ENCODE measurements at regions not wholly inside any gene's neighbourhood (a gene's known extent, or its start where the extent isn't known, plus 50 kb on each side); places are given as distances from the start of the nearest gene placed in this dataset.

DNA sequence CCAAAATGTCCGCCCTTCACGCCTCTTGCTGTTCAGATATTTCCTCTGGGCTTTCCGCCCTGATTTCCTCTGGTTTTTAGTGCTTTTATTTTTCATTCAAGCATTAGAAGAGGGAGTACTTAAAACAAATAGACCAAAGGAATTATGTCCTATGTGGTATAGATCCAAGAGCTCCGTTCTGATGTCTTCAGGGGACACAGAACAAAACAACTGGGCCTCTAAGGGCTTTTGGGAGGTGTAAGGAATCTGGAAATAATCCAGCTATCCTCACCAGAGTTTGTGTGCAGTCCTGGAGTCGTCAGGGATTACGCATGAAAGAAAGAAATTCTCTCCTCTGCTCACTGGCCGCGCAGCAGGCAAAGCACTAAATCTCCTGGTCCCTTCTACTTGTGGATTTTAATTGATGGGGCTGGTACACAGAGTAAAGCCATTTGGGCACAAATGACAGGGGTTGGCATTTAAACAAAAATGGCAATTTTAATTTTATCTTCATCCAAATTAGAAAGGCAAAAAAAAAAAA lies 999.2 kb downstream of the ADGRL3 start:
- no peak for DNase-seq

DNA sequence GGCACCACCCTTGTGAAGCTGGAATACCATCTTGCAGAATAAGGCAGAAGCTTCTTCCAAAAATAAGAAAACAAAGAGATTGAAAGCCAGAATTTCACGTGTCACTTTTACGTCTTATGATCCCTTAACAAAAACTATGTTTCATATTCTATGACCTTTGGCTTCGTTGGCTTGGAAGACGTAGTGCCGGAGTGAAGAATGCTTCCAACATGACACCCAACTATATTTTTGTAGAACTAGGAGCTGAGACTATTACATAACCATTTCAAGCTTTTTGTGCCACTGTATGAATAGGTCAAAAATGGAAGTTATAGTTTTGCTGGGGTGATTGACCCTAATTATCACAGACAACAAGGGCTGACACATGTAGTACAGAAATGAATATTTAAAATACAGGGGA lies 996.2 kb downstream of the ADGRL3 start:
- DNase-seq: no peak

DNA sequence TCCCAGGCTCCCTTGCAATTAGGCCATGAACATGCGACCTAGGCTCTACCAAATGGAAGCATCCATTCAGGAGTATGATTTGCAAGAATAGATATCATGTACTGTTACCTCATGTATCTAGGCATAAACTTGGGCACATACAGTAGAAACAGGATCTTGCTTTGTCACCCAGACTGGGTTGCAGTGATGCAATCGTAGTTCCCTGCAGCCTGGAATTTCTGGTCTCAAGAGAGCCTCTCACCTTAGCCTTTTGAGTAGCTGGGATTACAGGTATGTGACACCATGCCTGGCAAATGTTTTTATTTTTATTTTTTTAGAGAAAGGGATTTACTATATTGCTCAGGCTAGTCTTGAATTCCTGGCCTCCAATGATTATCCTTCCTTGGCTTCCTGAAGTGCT lies 994.2 kb downstream of the ADGRL3 start:
- DNase-seq: no peak

DNA sequence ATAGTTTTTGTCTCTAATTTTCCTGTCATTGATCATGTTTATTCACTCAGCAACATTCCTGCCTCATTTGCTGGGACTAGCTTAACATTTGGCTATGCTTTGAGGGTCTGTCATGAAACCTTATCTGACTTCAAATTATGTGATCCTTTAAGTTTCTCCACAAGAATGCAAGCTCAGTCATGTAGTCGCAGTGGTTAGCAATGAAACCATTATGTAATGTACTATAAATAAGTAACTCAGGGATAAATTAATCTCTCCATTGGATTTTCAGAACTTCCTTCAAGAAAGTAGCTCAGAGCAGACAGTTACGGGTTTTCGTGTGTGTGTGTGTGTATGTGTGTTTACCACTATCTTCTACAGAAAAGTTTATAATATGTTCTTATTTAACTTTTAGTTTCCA lies 993.6 kb downstream of the ADGRL3 start:
- no peak for DNase-seq

DNA sequence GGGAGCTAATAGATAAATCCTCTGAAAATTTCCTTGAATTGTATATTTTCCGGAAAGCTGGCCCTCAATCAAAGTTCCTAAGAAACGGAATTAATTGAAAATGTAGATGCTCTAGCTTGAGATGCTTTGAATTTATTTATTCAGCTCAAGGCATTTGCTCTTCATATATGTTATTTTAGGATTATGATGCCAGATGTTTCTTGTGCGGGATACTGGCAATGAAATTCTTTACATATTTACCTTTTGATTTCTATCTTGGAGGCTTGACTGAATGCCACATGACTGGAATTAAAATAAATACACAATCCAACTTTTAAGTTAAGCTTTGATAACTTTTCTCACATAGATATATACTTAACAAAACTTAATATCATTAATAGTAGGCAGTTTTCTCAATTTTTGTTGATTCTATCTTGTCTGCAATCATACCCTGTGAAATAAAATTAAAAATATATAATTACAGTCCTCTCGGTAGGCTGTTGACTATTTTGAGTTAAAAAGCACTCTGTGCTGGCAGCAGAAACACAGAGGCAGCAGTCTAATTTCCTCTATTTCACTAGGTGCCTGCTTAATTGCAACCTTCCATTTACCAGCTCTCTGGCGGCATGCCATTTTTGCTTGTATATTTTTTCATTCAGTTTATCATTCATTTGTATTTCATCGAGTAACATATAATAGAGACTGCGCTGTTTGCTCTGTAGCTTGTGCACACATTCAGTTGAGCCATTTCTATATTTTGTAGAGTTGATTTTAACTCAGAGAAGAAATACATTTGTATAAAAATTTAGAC lies 991.5 kb downstream of the ADGRL3 start:
- no peak for DNase-seq

DNA sequence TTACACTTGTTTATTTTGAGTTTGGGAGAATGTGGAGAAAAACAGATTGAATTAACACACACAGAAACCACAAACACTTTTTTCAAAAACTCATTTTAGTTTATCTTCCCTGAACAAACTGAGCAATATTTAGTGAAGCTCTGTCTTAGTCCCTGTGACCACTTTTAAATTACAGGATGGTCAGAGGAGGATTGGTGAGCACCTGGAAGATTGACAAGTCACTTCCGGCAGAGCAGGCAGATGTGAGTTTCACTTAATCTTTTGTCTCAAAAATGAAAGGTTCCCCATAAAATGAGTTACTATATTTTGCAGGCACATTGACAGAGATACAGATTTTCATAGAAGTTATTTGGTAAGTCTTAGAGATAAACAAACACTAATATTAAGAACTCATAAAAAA lies 970.1 kb downstream of the ADGRL3 start:
- no peak for DNase-seq

DNA sequence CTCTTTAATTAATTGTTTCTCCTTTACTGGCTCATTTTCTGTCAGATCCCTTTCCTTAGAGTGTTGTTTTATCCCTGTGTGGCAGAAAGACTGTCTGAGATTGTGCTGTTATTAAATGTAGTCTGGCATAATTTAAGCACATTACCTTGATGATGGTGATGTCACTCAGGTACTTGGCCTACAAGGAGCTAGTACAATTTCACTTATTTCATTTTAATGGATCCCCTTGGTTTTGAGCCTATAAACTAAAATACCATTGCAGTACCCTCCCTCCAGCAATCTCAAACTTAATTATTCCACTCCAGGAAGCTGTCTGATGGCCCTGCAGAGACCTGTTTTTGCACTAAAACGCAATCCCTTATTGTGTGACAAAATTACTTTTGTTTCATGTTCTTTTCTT lies 968.6 kb downstream of the ADGRL3 start:
- no peak for DNase-seq

DNA sequence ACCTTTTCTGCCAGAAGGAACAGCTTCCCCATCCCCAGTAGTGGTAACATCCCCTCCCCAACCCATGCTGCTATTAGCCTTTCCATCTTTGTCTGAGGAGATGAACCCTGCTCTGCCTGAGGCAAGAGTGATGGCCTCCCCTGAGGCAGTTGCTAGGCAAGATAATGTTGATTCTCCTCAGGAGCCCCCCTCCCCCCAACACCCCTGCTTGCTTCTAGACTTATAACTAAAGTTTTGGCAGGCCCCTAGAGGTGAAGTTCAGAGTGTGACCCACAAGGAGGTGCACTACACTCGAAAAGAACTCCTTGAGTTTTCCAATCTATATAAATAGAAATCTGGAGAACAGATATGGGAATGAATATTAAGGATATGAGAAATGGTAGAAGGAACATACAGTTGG lies 962.5 kb downstream of the ADGRL3 start:
- DNase-seq: no peak

DNA sequence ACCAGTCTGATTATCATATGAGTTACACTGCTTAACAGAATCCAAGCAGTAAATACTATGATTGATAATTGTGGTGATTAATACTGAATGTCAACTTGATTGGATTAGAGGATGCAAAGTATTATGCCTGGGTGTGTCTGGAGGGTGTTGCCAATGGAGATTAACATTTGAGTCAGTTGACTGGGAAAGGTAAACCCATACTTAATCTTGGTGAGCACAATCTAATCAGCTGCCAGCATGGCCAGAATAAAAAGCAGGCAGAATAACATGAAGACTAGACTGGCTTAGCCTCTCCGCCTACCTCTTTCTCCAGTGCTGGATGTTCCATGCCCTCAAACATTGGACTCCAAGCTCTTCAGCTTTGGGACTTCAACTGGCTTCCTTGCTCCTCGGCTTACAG lies 961.3 kb downstream of the ADGRL3 start:
- no peak for DNase-seq

DNA sequence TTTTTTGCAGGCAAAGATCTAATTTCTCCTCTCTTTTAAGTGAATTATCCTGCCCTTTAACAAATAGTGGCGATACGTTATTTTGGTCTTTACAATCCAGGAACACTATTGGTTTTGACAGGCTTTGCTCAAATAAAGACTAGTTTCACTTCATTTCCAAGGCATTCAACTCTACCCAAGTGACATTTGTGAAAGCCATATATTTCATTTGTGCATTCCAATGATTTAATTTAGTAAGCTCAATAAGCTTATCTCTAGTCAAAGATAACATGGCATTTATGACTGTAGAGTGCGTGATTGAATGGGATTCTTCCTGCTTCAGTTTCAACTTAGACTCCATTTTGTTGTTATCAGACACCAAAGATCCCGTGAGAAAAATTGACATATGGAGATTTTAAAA lies 959.8 kb downstream of the ADGRL3 start:
- no peak for DNase-seq

DNA sequence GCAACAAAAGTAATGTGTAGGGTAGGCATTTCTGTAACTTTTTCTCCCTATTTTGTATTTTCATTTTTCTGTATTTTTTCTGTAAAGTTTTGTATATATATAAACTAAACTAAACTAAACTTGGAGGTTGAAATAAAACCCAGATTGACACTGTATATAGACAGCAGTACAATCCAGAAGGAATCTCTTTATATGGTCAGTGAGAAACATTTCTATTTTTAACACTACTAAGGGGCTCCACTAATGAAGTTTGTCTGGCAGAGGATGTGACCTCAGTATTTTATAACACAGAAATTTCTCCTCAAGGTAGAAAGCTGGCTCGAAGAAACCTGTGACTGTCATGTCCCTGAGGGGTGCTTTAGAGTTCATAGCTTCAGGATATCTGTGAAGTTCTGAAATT lies 959.2 kb downstream of the ADGRL3 start:
- DNase-seq: no peak

DNA sequence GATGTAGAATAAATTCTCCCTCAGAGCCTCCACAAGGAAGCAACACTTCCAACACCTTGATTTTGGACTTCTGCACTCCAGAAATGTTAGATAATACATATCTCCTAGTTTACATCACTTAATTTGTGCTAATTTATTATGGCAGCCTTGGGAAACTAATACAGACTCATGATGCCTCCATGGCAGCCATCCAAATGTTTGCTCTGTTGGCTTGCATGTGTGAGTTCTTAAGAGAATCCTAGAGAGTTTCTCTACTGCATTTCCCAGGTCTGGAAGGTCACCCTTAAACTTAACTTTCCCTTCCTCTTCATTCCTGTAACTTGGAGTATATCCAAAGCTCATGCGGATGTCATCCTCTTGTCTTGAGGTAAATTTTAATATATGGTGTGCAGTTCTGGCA lies 956.1 kb downstream of the ADGRL3 start:
- no peak for DNase-seq

DNA sequence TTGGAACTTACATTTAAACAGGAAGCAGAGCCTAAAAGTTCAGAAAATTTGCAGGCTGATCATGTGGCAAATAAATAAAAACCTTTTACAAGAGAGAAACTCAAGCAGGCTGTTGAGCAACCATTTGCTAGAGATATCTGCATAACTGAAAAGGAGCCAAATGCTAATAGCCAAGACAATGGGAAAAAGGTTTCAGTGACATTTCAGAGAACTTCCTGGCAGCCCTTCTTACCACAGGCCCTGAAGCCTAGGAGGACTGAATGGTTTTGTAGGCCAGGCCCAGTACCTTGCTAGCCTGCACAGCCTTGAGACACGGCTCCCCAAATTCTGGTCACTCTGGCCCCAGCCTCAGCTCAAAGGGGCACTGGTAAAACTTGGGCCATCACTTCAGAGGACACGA lies 945.1 kb downstream of the ADGRL3 start:
- no peak for DNase-seq

DNA sequence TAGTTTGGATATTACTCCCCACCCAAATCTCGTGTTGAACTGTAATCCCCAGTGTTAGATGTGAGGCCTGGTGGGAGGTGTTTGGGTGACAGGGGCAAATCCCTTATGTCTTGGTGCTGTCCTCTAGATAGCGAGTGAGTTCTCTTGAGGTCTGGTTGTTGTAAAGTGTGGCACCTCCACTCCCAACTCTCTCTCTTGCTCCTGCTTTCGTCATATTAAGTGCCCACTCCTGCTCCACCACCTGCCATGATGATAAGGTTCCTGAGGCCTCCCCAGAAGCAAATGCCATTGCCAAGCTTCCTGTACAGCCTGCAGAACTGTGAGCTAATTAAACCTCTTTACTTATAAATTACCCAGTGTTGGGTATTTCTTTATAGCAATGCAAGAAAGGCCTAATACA lies 944.3 kb downstream of the ADGRL3 start:
- no peak for DNase-seq

DNA sequence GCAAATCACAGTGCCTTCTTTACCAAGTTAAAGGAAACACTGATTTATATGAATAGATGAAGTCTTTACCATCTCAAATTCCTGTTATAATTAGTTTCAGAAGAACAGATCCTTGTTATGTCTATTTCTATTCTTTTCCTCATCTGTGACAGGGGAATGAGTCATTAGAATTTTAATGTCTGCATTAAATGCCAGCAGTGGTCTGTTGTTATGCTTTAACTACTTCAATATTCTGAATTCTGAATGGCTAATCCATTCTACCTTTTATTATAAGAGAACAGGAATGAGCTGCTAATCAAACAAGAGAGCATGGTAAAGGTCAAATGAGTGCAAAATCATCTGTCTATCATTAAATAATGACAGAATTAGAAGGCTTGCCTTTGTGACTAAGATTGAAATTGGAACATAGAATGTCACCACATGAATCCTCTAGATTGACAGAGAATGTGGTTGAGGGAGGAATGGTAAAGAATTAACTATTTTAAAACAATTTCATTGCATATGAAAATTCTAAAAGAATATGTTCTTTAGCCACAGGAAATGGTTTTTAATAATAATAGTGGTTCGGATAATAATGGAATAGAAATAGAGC lies 935.5 kb downstream of the ADGRL3 start:
- DNase-seq: no peak

DNA sequence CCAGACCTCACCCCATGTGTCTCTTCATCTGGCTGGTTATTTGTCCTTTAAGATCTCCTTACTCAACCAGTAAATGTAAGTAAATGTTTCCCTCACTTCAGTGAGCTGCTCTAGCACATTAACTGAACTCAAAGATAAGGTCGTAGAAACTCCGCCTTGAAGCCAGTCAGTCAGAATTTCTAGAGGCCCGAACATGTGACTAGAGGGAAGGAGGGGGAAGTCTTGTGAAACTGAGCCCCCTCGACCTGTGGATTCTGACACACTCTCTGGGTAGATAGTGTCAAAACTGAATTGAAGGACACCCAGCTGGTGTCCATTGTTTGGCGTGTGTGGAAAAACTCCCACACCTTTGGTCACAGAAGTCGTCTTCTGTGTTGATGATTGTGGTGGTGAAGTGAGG lies 933.9 kb downstream of the ADGRL3 start:
- DNase-seq: no peak

DNA sequence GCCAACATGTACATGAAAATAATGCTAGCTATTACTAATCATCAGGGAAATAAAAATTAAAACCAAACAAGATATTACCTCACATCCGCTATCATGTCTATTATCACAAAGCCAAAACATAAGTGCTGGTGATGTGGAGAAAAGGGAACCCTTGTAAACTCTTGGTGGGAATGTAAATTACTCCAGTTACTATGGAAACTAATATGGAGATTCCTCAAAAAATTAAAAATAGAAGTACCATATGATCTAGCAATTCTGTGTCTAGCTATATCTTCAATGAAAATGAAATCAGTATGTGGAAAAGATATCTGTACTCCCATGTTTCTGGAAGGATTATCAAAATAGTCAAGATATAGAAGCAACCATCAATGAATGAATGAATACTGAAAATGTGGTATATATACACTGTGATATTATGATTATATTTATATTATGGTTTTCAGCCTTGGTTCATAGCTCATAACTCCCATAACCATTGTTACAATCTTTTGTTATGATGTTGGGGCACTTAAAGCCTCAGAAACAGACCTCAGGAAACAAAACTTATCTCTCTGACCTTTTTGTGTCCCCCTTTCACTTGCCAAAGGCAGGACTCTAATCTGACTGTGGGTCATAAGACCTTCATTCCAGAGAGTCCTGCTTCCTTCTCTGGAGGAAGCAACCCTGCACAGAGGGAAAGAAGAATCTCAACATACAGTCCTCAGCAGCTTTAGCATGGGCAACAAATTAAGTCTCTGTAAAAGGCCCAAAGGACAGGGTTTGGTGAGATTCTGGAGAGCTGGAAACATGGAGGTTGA lies 933.2 kb downstream of the ADGRL3 start:
- no peak for DNase-seq

DNA sequence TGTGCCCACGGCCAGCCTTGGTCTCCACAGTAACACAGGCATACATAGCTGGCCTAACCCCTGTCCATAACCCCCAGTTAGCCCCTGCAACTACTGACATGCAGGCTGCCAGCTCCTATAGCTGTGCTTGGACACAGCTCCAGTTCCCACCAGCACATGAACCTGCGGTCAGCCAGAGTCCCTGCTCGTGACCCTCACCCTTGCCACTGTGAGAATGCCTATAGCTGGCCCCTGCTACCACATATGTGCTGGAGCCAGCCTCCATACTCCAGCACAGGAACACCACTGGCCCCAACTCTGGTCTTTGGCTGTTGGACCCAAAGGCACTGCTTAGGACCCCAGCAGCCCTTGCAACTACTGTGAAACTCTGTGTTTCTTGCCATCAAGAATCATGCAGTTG lies 930.9 kb downstream of the ADGRL3 start:
- no peak for DNase-seq

DNA sequence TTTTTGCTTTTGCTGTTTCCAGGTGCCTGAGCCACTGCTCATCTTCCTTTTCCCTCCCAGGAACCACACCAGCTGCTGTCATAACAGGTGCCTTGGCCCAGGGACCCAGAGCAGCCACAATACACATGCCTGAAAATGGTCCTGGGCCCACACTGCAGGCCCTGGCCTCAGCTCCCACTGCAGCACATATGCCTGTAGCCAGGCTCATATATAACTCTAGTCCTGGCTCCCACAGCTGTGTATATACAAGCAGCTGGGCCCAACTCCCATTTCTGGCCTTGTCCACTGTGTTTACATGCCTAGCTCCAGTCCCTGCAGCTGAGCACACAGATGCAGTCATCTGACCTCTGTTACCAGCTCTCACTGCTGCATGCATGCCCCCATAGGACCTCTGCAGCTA lies 930.5 kb downstream of the ADGRL3 start:
- DNase-seq: no peak

DNA sequence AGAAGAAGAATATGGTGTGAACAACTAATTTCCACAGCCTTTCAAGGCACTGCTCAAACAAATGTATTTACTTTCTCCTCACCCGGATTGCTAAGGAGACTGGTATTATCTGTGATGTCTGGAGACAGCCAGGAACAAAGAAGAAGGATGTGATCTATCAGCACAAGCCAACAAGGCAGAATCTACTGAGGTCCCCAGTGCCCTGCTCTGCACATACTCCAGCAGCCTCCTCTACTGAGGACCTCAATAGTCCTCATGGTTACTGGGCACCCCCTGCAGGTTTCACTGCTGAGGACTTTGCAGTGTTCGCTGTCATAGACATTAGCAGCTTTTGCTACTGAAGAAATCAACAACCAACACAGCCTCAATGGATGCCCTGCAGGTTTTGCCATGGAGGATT lies 930.1 kb downstream of the ADGRL3 start:
- DNase-seq: no peak
